ENCODE measurements at regions not wholly inside any gene's neighbourhood (a gene's known extent, or its start where the extent isn't known, plus 50 kb on each side); places are given as distances from the start of the nearest gene placed in this dataset.

- no peak for DNase-seq (ENCODE audit: low spot score)
- Histone ChIP-seq H3K27me3 (ENCODE audit: control insufficient read depth in 4 of 4, insufficient read depth in 4 of 4, low read length in 3 of 4) (peaks cover 0 to 3% (median 0%) of the 10 kb centered on the region in 4 donors), H3K4me1 (ENCODE audit: control insufficient read depth in 4 of 4, insufficient read depth in 4 of 4, low read length in 3 of 4) (no peaks in the 10 kb centered on the region), H3K4me3 (ENCODE audit: low read depth in 1 of 3, low read length in 3 of 3) (no peak overlapping the region), H3K9ac (ENCODE audit: low read depth in 1 of 2, low read length in 2 of 2) (no peak overlapping the region), H3K27ac (ENCODE audit: low read depth in 1 of 2, low read length in 2 of 2) (no peak overlapping the region), H3K36me3 (ENCODE audit: control insufficient read depth in 4 of 4, insufficient read depth in 3 of 4, low read depth in 1 of 4, low read length in 3 of 4) (no peaks in the 10 kb centered on the region), H3K9me3 (ENCODE audit: control insufficient read depth in 4 of 4, low read length in 3 of 4) (no peaks in the 10 kb centered on the region)
- WGBS, result 86% methylated on average over 3 of the region's 3 CpGs
- TF ChIP-seq JUND (IDR thresholded peaks at IDR 0.05), result no peak
- no peak for TF ChIP-seq CTCF (IDR thresholded peaks at IDR 0.05; ENCODE audit: low read depth, low read length, missing input control)
- TF ChIP-seq NR2F2 (IDR thresholded peaks at IDR 0.05), result no peak
- no peak for TF ChIP-seq MAX (IDR thresholded peaks at IDR 0.05)
- no peak for TF ChIP-seq FOXA1 (IDR thresholded peaks at IDR 0.05)
- TF ChIP-seq GABPA (IDR thresholded peaks at IDR 0.05 in 1 of 2, conservative IDR thresholded peaks at IDR 0.05 in 1 of 2), result no peak
- TF ChIP-seq ZBTB33 (IDR thresholded peaks at IDR 0.05), result no peak
- TF ChIP-seq HNF4G (IDR thresholded peaks at IDR 0.05), result no peak
- TF ChIP-seq YY1 (IDR thresholded peaks at IDR 0.05), result no peak
- TF ChIP-seq ATF3 (IDR thresholded peaks at IDR 0.05), result no peak
- TF ChIP-seq SP1 (IDR thresholded peaks at IDR 0.05), result no peak
- no peak for TF ChIP-seq FOXA2 (IDR thresholded peaks at IDR 0.05)
These were observed 82.9 kb upstream of the TRIO start for GRCh38 chr5:14060218-14060617.

GRCh38 chr5:14059810-14060209 is 83.3 kb upstream of the TRIO start:
- no peaks in the 10 kb centered on the region for H3K9me3 ChIP-seq (ENCODE audit: control insufficient read depth in 4 of 4, low read length in 3 of 4)
- peaks cover 0 to 3% (median 0%) of the 10 kb centered on the region in 4 donors for H3K27me3 ChIP-seq (ENCODE audit: control insufficient read depth in 4 of 4, insufficient read depth in 4 of 4, low read length in 3 of 4)
- WGBS, result 93% methylated on average over 2 of the region's 2 CpGs
- no peak overlapping the region for H3K4me3 ChIP-seq (ENCODE audit: low read depth in 1 of 3, low read length in 3 of 3)
- no peaks in the 10 kb centered on the region for H3K4me1 ChIP-seq (ENCODE audit: control insufficient read depth in 4 of 4, insufficient read depth in 4 of 4, low read length in 3 of 4)
- no peak for DNase-seq (ENCODE audit: low spot score)
- H3K27ac ChIP-seq (ENCODE audit: low read depth in 1 of 2, low read length in 2 of 2), result no peak overlapping the region
- no peak overlapping the region for H3K9ac ChIP-seq (ENCODE audit: low read depth in 1 of 2, low read length in 2 of 2)
- TF ChIP-seq JUND (IDR thresholded peaks at IDR 0.05) (no peak), ATF3 (IDR thresholded peaks at IDR 0.05) (no peak), GABPA (IDR thresholded peaks at IDR 0.05 in 1 of 2, conservative IDR thresholded peaks at IDR 0.05 in 1 of 2) (no peak), CTCF (IDR thresholded peaks at IDR 0.05; ENCODE audit: low read depth, low read length, missing input control) (no peak), FOXA2 (IDR thresholded peaks at IDR 0.05) (no peak), EGR1 (IDR thresholded peaks at IDR 0.05; ENCODE audit: low read depth in 2 of 2) (no peak), YY1 (IDR thresholded peaks at IDR 0.05) (no peak), HNF4A (conservative IDR thresholded peaks at IDR 0.05) (no peak), RAD21 (IDR thresholded peaks at IDR 0.05) (no peak), ZBTB33 (IDR thresholded peaks at IDR 0.05) (no peak), FOXA1 (IDR thresholded peaks at IDR 0.05) (no peak), MAX (IDR thresholded peaks at IDR 0.05) (no peak), REST (IDR thresholded peaks at IDR 0.05) (no peak), TAF1 (conservative IDR thresholded peaks at IDR 0.05) (no peak), SP1 (IDR thresholded peaks at IDR 0.05) (no peak), RXRA (IDR thresholded peaks at IDR 0.05) (no peak), NR2F2 (IDR thresholded peaks at IDR 0.05) (no peak), HNF4G (IDR thresholded peaks at IDR 0.05) (no peak)
- H3K36me3 ChIP-seq (ENCODE audit: control insufficient read depth in 4 of 4, insufficient read depth in 3 of 4, low read depth in 1 of 4, low read length in 3 of 4), result no peaks in the 10 kb centered on the region
